ENCODE measurements at regions not wholly inside any gene's neighbourhood (a gene's known extent, or its start where the extent isn't known, plus 50 kb on each side); places are given as distances from the start of the nearest gene placed in this dataset.

GRCh38 chr12:40565029-40565633, 127.1 kb upstream of the CNTN1 start:
- TF ChIP-seq CTCF (IDR thresholded peaks at IDR 0.05) (no peak), EZH2 (IDR thresholded peaks at IDR 0.05) (no peak), EZH2phosphoT487 (IDR thresholded peaks at IDR 0.05) (no peak)

Measured in neural progenitor cell (in vitro differentiated cells).